ENCODE measurements at regions not wholly inside any gene's neighbourhood (a gene's known extent, or its start where the extent isn't known, plus 50 kb on each side); places are given as distances from the start of the nearest gene placed in this dataset.

DNA sequence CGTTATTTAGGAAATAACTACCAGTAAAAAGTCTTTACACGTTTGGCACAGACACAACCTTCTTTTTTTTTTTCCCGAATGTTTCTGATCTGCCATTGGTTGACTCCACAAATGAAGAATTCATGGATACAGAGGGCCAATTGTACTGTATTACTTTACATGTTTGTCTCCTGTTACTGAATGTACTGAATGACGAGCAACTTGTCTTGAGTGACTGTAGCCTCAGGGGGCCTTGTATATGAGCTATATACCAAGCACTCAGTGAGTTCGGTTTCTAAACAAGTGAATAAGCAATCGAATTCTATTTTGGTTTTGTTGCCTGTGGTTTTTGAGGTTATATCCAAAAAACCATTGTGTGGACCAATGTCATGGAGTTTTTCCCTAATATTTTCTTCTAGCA, 480.0 kb upstream of the SYT1 start:
- H3K9ac ChIP-seq (replicated peaks; ENCODE audit: extremely low read depth, insufficient read depth, low read length), result no peak overlapping the region
- no peaks in the 10 kb centered on the region for H3K4me1 ChIP-seq (ENCODE audit: control insufficient read depth, extremely low read depth, insufficient read depth, low read length)
- BruUV-seq (replicated peaks), result no TSS peak
- no peak overlapping the region for H2AFZ ChIP-seq (ENCODE audit: low read depth, low read length)
- H3K36me3 ChIP-seq (ENCODE audit: control insufficient read depth in 2 of 2, extremely low read depth in 1 of 2, insufficient read depth in 2 of 2, low read length in 2 of 2), result no peaks in the 10 kb centered on the region
- no peaks in the 10 kb centered on the region for H3K9me3 ChIP-seq (replicated peaks; ENCODE audit: control insufficient read depth, insufficient read depth, low read length)
- POLR2A ChIA-PET, result no interaction called here
- no peak for TF ChIP-seq FOS (IDR thresholded peaks at IDR 0.05; ENCODE audit: borderline replicate concordance, insufficient read depth, low read length)
- H3K9me1 ChIP-seq (replicated peaks; ENCODE audit: control insufficient read depth, extremely low read depth, insufficient read depth, low read length), result no peaks in the 10 kb centered on the region
- dilution Hi-C loops (cut with MboI; ENCODE audit: extremely low pct_ligation_motif_present, low sequenced_read_pairs), result no loop called here
- FAIRE-seq (no peak), DNase-seq (ENCODE audit: low read depth, low spot score) (no peak)
- H3K4me3 ChIP-seq (replicated peaks in 1 of 3; ENCODE audit: insufficient read depth in 1 of 3, low read depth in 1 of 3, low read length in 3 of 3), result no peak overlapping the region
- no peak overlapping the region for H3K27ac ChIP-seq (ENCODE audit: insufficient read depth, low read depth, low read length)
- no peak overlapping the region for H3K4me2 ChIP-seq (ENCODE audit: insufficient read depth, low read length)
- intact Hi-C loops (cut with micrococcal nuclease), result no loop called here
- peaks cover 2% of the 10 kb centered on the region for H4K20me1 ChIP-seq (replicated peaks; ENCODE audit: control insufficient read depth, extremely low read depth, insufficient read depth, low read length)
- no peaks in the 10 kb centered on the region for H3K79me2 ChIP-seq (ENCODE audit: control insufficient read depth, insufficient read depth, low read length)
- CTCF ChIA-PET, result no interaction called here
- peaks cover 0 to 2% of the 10 kb centered on the region in 2 experiments for H3K27me3 ChIP-seq (ENCODE audit: control insufficient read depth in 2 of 2, insufficient read depth in 2 of 2, low read length in 2 of 2)

GRCh38 chr12:78385541-78385940, 479.0 kb upstream of the SYT1 start:
- Histone ChIP-seq H4K20me1 (replicated peaks; ENCODE audit: control insufficient read depth, extremely low read depth, insufficient read depth, low read length) (peaks cover 2% of the 10 kb centered on the region), H3K79me2 (ENCODE audit: control insufficient read depth, insufficient read depth, low read length) (no peaks in the 10 kb centered on the region), H3K9me1 (replicated peaks; ENCODE audit: control insufficient read depth, extremely low read depth, insufficient read depth, low read length) (no peaks in the 10 kb centered on the region), H3K9me3 (replicated peaks; ENCODE audit: control insufficient read depth, insufficient read depth, low read length) (no peaks in the 10 kb centered on the region), H3K27ac (ENCODE audit: insufficient read depth, low read depth, low read length) (no peak overlapping the region), H3K36me3 (ENCODE audit: control insufficient read depth in 2 of 2, extremely low read depth in 1 of 2, insufficient read depth in 2 of 2, low read length in 2 of 2) (no peaks in the 10 kb centered on the region), H3K27me3 (ENCODE audit: control insufficient read depth in 2 of 2, insufficient read depth in 2 of 2, low read length in 2 of 2) (peaks cover 0 to 2% of the 10 kb centered on the region in 2 experiments), H3K4me2 (ENCODE audit: insufficient read depth, low read length) (no peak overlapping the region), H3K4me3 (replicated peaks in 1 of 3; ENCODE audit: insufficient read depth in 1 of 3, low read depth in 1 of 3, low read length in 3 of 3) (no peak overlapping the region), H3K4me1 (ENCODE audit: control insufficient read depth, extremely low read depth, insufficient read depth, low read length) (no peaks in the 10 kb centered on the region), H3K9ac (replicated peaks; ENCODE audit: extremely low read depth, insufficient read depth, low read length) (no peak overlapping the region), H2AFZ (ENCODE audit: low read depth, low read length) (no peak overlapping the region)
- no peak for DNase-seq (ENCODE audit: low read depth, low spot score)
- FAIRE-seq, result no peak
- intact Hi-C loops (cut with micrococcal nuclease), result no loop called here
- ChIA-PET POLR2A (no interaction called here), CTCF (no interaction called here)
- dilution Hi-C loops (cut with MboI; ENCODE audit: extremely low pct_ligation_motif_present, low sequenced_read_pairs), result no loop called here
- BruUV-seq (replicated peaks), result no TSS peak
- TF ChIP-seq FOS (IDR thresholded peaks at IDR 0.05; ENCODE audit: borderline replicate concordance, insufficient read depth, low read length) (no peak), GATA2 (IDR thresholded peaks at IDR 0.05; ENCODE audit: insufficient read depth, insufficient read length, low read depth, low read length) (no peak), EZH2 (IDR thresholded peaks at IDR 0.05; ENCODE audit: borderline replicate concordance, low read depth, low read length, severe bottlenecking) (no peak), MYC (IDR thresholded peaks at IDR 0.05; ENCODE audit: low read depth, low read length) (no peak), CTCF (IDR thresholded peaks at IDR 0.05; ENCODE audit: extremely low read depth in 1 of 2, insufficient read depth in 1 of 2, low read depth in 1 of 2, low read length in 2 of 2) (no peak), JUN (IDR thresholded peaks at IDR 0.05; ENCODE audit: borderline replicate concordance, insufficient read depth, insufficient read length, low read depth) (no peak), POLR2A (IDR thresholded peaks at IDR 0.05; ENCODE audit: low read depth, low read length) (no peak)
- TF ChIP-seq, protein P1, sequence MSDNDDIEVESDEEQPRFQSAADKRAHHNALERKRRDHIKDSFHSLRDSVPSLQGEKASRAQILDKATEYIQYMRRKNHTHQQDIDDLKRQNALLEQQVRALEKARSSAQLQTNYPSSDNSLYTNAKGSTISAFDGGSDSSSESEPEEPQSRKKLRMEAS (IDR thresholded peaks at IDR 0.05; ENCODE audit: insufficient read depth, insufficient read length), result no peak
